GM12873 (cell line): ENCODE measurements at regions not wholly inside any gene's neighbourhood (a gene's known extent, or its start where the extent isn't known, plus 50 kb on each side); places are given as distances from the start of the nearest gene placed in this dataset.

ENCODE experiments used
- CTCF ChIP-seq: IDR thresholded peaks from 2 replicates; pipeline ENCODE4 v1.5.1; 2012; ENCODE audit warnings: low read depth, mild to moderate bottlenecking, moderate library complexity, low read length, control low read depth; ENCODE audit not compliant: insufficient read depth; ENCODE audit errors: missing control alignments

- no peak for TF ChIP-seq CTCF
Observed at GRCh38 chr2:173762864-173763263, 202.3 kb downstream of the SP3 start.

GRCh38 chr2:173763641-173764040, 201.5 kb downstream of the SP3 start:
- no peak for TF ChIP-seq CTCF

- no peak for TF ChIP-seq CTCF
Observed at GRCh38 chr2:173764094-173764493, 201.1 kb downstream of the SP3 start.

GRCh38 chr2:173766537-173767289, 198.5 kb downstream of the SP3 start:
- no peak for TF ChIP-seq CTCF

GRCh38 chr2:173770947-173771678, 194.1 kb downstream of the SP3 start:
- TF ChIP-seq CTCF = no peak

GRCh38 chr2:173772205-173772604, 193.0 kb downstream of the SP3 start:
- no peak for TF ChIP-seq CTCF

- TF ChIP-seq CTCF = no peak
Observed at GRCh38 chr2:173773076-173773475, 192.1 kb downstream of the SP3 start.
